Mammary epithelial cell (primary cell): ENCODE measurements at regions not wholly inside any gene's neighbourhood (a gene's known extent, or its start where the extent isn't known, plus 50 kb on each side); places are given as distances from the start of the nearest gene placed in this dataset.

Experiments
- EZH2 ChIP-seq: IDR thresholded peaks from 2 replicates; pipeline ENCODE4 v1.6.1; 2012; ENCODE audit warnings: low read length, inconsistent platforms, borderline replicate concordance
- TF ChIP-seq, protein P1 (sequence below), 2 donors: IDR thresholded peaks in 1 of 2; conservative IDR thresholded peaks in 1 of 2; 2 replicates each; pipeline ENCODE4 v1.5.1; 2011 to 2012; ENCODE audit warnings: inconsistent platforms in 2 of 2, low read length in 2 of 2, mild to moderate bottlenecking in 2 of 2, control low read depth in 1 of 2, low read depth in 1 of 2; ENCODE audit not compliant: insufficient read depth in 1 of 2; ENCODE audit errors: extremely low read depth in 1 of 2

DNA sequence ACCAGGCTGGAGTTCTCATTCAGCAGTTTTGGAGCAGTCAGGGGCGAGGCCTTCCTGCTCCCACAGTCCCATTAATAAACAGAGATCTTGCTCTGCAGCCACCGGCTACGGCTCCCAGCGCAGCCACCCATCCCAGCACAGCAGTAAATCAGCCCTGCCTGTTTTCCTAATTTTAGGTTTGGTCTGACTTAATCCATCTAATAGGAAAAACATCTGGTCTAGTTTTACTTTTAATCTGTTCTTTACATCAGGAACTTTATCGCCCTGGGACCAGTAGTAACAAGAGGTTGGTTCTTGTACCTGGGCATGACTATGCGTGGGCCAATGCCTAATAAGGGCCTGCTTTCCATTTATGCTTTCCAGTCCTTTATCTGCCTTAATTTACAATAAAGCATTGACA, 264.0 kb upstream of the DPH6 start:
- TF ChIP-seq, protein P1, sequence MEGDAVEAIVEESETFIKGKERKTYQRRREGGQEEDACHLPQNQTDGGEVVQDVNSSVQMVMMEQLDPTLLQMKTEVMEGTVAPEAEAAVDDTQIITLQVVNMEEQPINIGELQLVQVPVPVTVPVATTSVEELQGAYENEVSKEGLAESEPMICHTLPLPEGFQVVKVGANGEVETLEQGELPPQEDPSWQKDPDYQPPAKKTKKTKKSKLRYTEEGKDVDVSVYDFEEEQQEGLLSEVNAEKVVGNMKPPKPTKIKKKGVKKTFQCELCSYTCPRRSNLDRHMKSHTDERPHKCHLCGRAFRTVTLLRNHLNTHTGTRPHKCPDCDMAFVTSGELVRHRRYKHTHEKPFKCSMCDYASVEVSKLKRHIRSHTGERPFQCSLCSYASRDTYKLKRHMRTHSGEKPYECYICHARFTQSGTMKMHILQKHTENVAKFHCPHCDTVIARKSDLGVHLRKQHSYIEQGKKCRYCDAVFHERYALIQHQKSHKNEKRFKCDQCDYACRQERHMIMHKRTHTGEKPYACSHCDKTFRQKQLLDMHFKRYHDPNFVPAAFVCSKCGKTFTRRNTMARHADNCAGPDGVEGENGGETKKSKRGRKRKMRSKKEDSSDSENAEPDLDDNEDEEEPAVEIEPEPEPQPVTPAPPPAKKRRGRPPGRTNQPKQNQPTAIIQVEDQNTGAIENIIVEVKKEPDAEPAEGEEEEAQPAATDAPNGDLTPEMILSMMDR (conservative IDR thresholded peaks at IDR 0.05 in 1 of 2, IDR thresholded peaks at IDR 0.05 in 1 of 2; ENCODE audit: extremely low read depth in 1 of 2, insufficient read depth in 1 of 2, low read depth in 1 of 2, low read length in 2 of 2): no peak
- TF ChIP-seq EZH2: no peak
